ENCODE measurements at regions not wholly inside any gene's neighbourhood (a gene's known extent, or its start where the extent isn't known, plus 50 kb on each side); places are given as distances from the start of the nearest gene placed in this dataset.
"Not testable (repeated sequence)": the region's sequence is repeated elsewhere in the genome, so short reads cannot be mapped to it uniquely, and the experiment has no call there.

GRCh38 chr9:28503573-28503972 is 930.3 kb upstream of the C9orf72 start:
- TF ChIP-seq CTCF (IDR thresholded peaks at IDR 0.05; ENCODE audit: unreplicated experiment in 3 of 3), result no peak
- H3K4me1 Mint-ChIP-seq, result no peaks in the 10 kb centered on the region
- H3K9me3 Mint-ChIP-seq, result peaks cover 1% of the 10 kb centered on the region
- no peaks in the 10 kb centered on the region for H3K36me3 Mint-ChIP-seq (ENCODE audit: low read depth)
- no peaks in the 10 kb centered on the region for H3K27me3 Mint-ChIP-seq (ENCODE audit: low read depth)
- no peak overlapping the region for H3K27ac Mint-ChIP-seq
- no peak overlapping the region for H3K4me3 Mint-ChIP-seq

- Mint-ChIP-seq H3K27ac (no peak overlapping the region), H3K9me3 (peaks cover 5% of the 10 kb centered on the region), H3K36me3 (ENCODE audit: low read depth) (no peaks in the 10 kb centered on the region), H3K4me3 (no peak overlapping the region), H3K27me3 (ENCODE audit: low read depth) (no peaks in the 10 kb centered on the region), H3K4me1 (no peaks in the 10 kb centered on the region)
- TF ChIP-seq CTCF (IDR thresholded peaks at IDR 0.05; ENCODE audit: unreplicated experiment in 3 of 3), result no peak
Observed at GRCh38 chr9:28518439-28518838, 945.2 kb upstream of the C9orf72 start.

- not testable (repeated sequence) for H3K4me3 Mint-ChIP-seq; H3K27me3 Mint-ChIP-seq (ENCODE audit: low read depth); H3K36me3 Mint-ChIP-seq (ENCODE audit: low read depth); H3K9me3 Mint-ChIP-seq; H3K4me1 Mint-ChIP-seq; H3K27ac Mint-ChIP-seq
Observed at GRCh38 chr9:28524309-28524708, 951.0 kb upstream of the C9orf72 start.

- Mint-ChIP-seq H3K9me3 (no peaks in the 10 kb centered on the region), H3K27me3 (ENCODE audit: low read depth) (no peaks in the 10 kb centered on the region), H3K4me1 (no peaks in the 10 kb centered on the region)
Observed at GRCh38 chr9:28528049-28528448, 954.8 kb upstream of the C9orf72 start.

DNA sequence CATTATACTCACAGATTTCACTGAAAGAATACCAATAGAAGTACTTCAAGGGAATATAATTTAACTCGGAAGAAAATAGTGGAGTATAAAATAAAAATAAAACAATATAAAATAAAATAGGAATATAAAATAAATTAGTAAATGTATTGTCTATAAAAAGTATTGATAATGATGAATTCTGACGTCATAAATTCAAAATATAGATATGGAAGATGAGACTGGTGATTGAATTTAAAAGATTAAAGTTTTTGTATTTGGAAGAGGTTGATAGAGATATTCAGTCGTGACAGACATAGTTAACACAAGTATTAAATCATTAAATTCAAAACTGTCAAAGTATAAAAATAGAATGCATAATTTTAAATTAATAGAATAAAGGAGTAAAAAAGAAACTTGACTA is 964.9 kb upstream of the C9orf72 start:
- no peaks in the 10 kb centered on the region for H3K36me3 Mint-ChIP-seq (ENCODE audit: low read depth)

More at GRCh38 chr9:28528049-28528448, 954.8 kb upstream of the C9orf72 start:
- Mint-ChIP-seq H3K36me3 (ENCODE audit: low read depth) (no peaks in the 10 kb centered on the region), H3K4me3 (no peak overlapping the region), H3K27ac (no peak overlapping the region)
- TF ChIP-seq CTCF (IDR thresholded peaks at IDR 0.05; ENCODE audit: unreplicated experiment in 3 of 3), result no peak

GRCh38 chr9:28539434-28540070 is 966.3 kb upstream of the C9orf72 start:
- Mint-ChIP-seq H3K27ac (no peak overlapping the region), H3K27me3 (ENCODE audit: low read depth) (no peaks in the 10 kb centered on the region)

More for the DNA sequence above, 964.9 kb upstream of the C9orf72 start:
- no peak for TF ChIP-seq CTCF (IDR thresholded peaks at IDR 0.05; ENCODE audit: unreplicated experiment in 3 of 3)
- Mint-ChIP-seq H3K9me3 (no peaks in the 10 kb centered on the region), H3K4me3 (no peak overlapping the region), H3K4me1 (no peaks in the 10 kb centered on the region), H3K27ac (no peak overlapping the region), H3K27me3 (ENCODE audit: low read depth) (no peaks in the 10 kb centered on the region)

More at GRCh38 chr9:28539434-28540070, 966.3 kb upstream of the C9orf72 start:
- no peak for TF ChIP-seq CTCF (IDR thresholded peaks at IDR 0.05; ENCODE audit: unreplicated experiment in 3 of 3)
- Mint-ChIP-seq H3K9me3 (no peaks in the 10 kb centered on the region), H3K36me3 (ENCODE audit: low read depth) (no peaks in the 10 kb centered on the region), H3K4me1 (no peaks in the 10 kb centered on the region), H3K4me3 (no peak overlapping the region)
